Kidney epithelial cell (primary cell): ENCODE measurements at regions not wholly inside any gene's neighbourhood (a gene's known extent, or its start where the extent isn't known, plus 50 kb on each side); places are given as distances from the start of the nearest gene placed in this dataset.

Source experiments
- DNase-seq: peaks from one replicate; pipeline ENCODE4 v3.0.0-alpha.2; 2010; ENCODE audit warnings: low read depth
- H3K27me3 ChIP-seq: 2 replicates; pipeline ENCODE4 v1.6.0; 2011; ENCODE audit warnings: low read length; ENCODE audit not compliant: control insufficient read depth, insufficient read depth
- H3K36me3 ChIP-seq: 2 replicates; pipeline ENCODE4 v1.5.1; 2011; ENCODE audit warnings: low read length; ENCODE audit not compliant: control insufficient read depth, insufficient read depth
- H3K4me3 ChIP-seq: 2 replicates; pipeline ENCODE4 v1.5.1; 2011; ENCODE audit warnings: low read depth, mild to moderate bottlenecking, control low read depth, low read length
- TF ChIP-seq, protein P1 (sequence below): IDR thresholded peaks from 2 replicates; pipeline ENCODE4 v1.5.1; 2011; ENCODE audit warnings: mild to moderate bottlenecking, moderate library complexity, low read length, control low read depth, inconsistent platforms; ENCODE audit not compliant: insufficient read depth, poor library complexity, severe bottlenecking

- Histone ChIP-seq H3K36me3 (no peaks in the 10 kb centered on the region), H3K27me3 (no peaks in the 10 kb centered on the region), H3K4me3 (no peak overlapping the region)
- no peak for DNase-seq
- TF ChIP-seq, protein P1, sequence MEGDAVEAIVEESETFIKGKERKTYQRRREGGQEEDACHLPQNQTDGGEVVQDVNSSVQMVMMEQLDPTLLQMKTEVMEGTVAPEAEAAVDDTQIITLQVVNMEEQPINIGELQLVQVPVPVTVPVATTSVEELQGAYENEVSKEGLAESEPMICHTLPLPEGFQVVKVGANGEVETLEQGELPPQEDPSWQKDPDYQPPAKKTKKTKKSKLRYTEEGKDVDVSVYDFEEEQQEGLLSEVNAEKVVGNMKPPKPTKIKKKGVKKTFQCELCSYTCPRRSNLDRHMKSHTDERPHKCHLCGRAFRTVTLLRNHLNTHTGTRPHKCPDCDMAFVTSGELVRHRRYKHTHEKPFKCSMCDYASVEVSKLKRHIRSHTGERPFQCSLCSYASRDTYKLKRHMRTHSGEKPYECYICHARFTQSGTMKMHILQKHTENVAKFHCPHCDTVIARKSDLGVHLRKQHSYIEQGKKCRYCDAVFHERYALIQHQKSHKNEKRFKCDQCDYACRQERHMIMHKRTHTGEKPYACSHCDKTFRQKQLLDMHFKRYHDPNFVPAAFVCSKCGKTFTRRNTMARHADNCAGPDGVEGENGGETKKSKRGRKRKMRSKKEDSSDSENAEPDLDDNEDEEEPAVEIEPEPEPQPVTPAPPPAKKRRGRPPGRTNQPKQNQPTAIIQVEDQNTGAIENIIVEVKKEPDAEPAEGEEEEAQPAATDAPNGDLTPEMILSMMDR: no peak
These were observed 223.5 kb upstream of the MARCKS start for GRCh38 chr6:113633638-113634037.

GRCh38 chr6:113634352-113635163 is 222.6 kb upstream of the MARCKS start:
- no peaks in the 10 kb centered on the region for H3K36me3 ChIP-seq
- TF ChIP-seq, protein P1: no peak
- no peaks in the 10 kb centered on the region for H3K27me3 ChIP-seq
- H3K4me3 ChIP-seq: no peak overlapping the region
- no peak for DNase-seq

GRCh38 chr6:113635222-113635986 is 221.7 kb upstream of the MARCKS start:
- no peak for DNase-seq
- no peak overlapping the region for H3K4me3 ChIP-seq
- TF ChIP-seq, protein P1: no peak
- no peaks in the 10 kb centered on the region for H3K36me3 ChIP-seq
- no peaks in the 10 kb centered on the region for H3K27me3 ChIP-seq

- Histone ChIP-seq H3K4me3 (no peak overlapping the region), H3K27me3 (no peaks in the 10 kb centered on the region), H3K36me3 (no peaks in the 10 kb centered on the region)
- TF ChIP-seq, protein P1: no peak
- DNase-seq: no peak
These were observed 220.8 kb upstream of the MARCKS start for GRCh38 chr6:113636357-113636824.

DNA sequence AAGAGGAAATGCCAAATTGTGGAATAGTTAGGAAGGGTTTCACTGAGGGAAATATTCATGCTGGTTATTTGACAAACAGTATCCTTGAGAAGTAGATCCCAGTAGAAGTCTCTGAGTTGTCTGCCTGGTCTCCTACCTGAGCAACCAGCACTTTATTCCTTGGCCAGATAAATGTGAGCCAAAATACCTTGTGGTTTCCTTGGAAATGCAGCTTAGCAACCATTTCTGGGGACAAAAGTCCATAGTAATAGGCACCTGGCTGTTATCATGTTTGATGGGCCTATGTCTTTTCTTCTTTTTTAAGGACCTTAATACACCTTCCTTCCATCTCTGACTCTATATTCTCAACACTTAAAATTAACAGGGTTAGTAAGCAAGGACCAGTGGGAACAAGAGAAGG is 217.1 kb upstream of the MARCKS start:
- TF ChIP-seq, protein P1: no peak
- no peak overlapping the region for H3K4me3 ChIP-seq
- no peaks in the 10 kb centered on the region for H3K27me3 ChIP-seq
- no peaks in the 10 kb centered on the region for H3K36me3 ChIP-seq
- no peak for DNase-seq
